ENCODE measurements at regions not wholly inside any gene's neighbourhood (a gene's known extent, or its start where the extent isn't known, plus 50 kb on each side); places are given as distances from the start of the nearest gene placed in this dataset.

DNA sequence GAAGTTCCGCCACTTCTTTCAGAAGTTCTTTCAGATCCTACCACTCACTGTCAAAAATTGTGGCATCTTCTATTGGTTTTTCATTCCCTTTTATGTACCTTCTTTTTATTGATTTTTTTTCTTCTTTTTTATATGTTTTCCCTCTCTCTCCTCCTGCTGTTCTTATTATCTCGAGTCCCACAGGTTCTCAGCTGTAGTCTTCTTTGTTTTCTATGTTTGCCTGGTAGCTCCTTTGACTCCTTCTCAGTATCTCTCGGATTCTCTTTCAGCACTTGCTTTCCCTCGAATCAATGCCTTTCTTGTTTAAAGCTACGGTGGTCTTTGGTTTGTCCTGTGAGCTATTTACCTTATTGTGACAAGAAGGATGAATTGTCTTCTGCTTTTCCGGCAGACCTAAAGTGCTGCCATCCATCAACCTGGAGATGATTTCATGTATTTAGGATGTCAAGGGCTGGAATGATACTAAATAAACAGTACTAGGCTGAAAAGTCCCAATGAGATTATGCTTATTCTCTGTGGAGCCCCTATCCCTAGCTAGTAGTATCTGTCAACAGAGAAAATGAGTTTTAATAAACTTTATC, 541.7 kb downstream of the NOVA1 start:
- TF ChIP-seq, protein P1, sequence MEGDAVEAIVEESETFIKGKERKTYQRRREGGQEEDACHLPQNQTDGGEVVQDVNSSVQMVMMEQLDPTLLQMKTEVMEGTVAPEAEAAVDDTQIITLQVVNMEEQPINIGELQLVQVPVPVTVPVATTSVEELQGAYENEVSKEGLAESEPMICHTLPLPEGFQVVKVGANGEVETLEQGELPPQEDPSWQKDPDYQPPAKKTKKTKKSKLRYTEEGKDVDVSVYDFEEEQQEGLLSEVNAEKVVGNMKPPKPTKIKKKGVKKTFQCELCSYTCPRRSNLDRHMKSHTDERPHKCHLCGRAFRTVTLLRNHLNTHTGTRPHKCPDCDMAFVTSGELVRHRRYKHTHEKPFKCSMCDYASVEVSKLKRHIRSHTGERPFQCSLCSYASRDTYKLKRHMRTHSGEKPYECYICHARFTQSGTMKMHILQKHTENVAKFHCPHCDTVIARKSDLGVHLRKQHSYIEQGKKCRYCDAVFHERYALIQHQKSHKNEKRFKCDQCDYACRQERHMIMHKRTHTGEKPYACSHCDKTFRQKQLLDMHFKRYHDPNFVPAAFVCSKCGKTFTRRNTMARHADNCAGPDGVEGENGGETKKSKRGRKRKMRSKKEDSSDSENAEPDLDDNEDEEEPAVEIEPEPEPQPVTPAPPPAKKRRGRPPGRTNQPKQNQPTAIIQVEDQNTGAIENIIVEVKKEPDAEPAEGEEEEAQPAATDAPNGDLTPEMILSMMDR (IDR thresholded peaks at IDR 0.05; ENCODE audit: poor library complexity, severe bottlenecking), result no peak
- TF ChIP-seq, protein P2, sequence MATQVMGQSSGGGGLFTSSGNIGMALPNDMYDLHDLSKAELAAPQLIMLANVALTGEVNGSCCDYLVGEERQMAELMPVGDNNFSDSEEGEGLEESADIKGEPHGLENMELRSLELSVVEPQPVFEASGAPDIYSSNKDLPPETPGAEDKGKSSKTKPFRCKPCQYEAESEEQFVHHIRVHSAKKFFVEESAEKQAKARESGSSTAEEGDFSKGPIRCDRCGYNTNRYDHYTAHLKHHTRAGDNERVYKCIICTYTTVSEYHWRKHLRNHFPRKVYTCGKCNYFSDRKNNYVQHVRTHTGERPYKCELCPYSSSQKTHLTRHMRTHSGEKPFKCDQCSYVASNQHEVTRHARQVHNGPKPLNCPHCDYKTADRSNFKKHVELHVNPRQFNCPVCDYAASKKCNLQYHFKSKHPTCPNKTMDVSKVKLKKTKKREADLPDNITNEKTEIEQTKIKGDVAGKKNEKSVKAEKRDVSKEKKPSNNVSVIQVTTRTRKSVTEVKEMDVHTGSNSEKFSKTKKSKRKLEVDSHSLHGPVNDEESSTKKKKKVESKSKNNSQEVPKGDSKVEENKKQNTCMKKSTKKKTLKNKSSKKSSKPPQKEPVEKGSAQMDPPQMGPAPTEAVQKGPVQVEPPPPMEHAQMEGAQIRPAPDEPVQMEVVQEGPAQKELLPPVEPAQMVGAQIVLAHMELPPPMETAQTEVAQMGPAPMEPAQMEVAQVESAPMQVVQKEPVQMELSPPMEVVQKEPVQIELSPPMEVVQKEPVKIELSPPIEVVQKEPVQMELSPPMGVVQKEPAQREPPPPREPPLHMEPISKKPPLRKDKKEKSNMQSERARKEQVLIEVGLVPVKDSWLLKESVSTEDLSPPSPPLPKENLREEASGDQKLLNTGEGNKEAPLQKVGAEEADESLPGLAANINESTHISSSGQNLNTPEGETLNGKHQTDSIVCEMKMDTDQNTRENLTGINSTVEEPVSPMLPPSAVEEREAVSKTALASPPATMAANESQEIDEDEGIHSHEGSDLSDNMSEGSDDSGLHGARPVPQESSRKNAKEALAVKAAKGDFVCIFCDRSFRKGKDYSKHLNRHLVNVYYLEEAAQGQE (IDR thresholded peaks at IDR 0.05; ENCODE audit: borderline replicate concordance), result peak; percentile 71
- TF ChIP-seq EZH2 (IDR thresholded peaks at IDR 0.05; ENCODE audit: borderline replicate concordance, insufficient read depth, low read length, poor library complexity, severe bottlenecking) (no peak), POLR2AphosphoS5 (IDR thresholded peaks at IDR 0.05) (peak; percentile 84)

Measured in neural cell (in vitro differentiated cells).